HepG2 (cell line): ENCODE measurements at regions not wholly inside any gene's neighbourhood (a gene's known extent, or its start where the extent isn't known, plus 50 kb on each side); places are given as distances from the start of the nearest gene placed in this dataset.

ENCODE experiments used
- ATAC-seq: fragments of 200-7000 bp; cut with Tn5 transposase; 3 replicates; pipeline ENCODE4 v1.9.1; 2020; ENCODE audit warnings: mild to moderate bottlenecking, moderate library complexity
- BruUV-seq: library from RNA; stranded (reverse); fragments of 400-500 nt; replicated peaks from 2 replicates; lab custom pipeline; 2021; lab: Mats Ljungman, UMichigan
- CTCF ChIA-PET: fragments of 300-600 bp; formaldehyde crosslinking; extraction: SDS; loops from one replicate; lab custom pipeline; 2021; ENCODE audit warnings: low total read pairs, inconsistent platforms, low intra/inter-chr PET ratio; lab: Yijun Ruan, JAX
- POLR2A ChIA-PET: fragments of 350-600 bp; sonication (Branson Sonifier 250); formaldehyde crosslinking; loops from one replicate; lab custom pipeline; 2020; ENCODE audit warnings: antibody characterized with exemption, inconsistent platforms; lab: Yijun Ruan, JAX
- DNase-seq: peaks from one replicate; pipeline ENCODE4 v3.0.0-alpha.2; 2015; ENCODE audit warnings: low spot score
- FAIRE-seq: peaks from 3 replicates; lab custom pipeline; 2011; peaks lifted over from hg19 to GRCh38; lab: Jason Lieb, UNC
- H2AFZ ChIP-seq: one replicate; pipeline ENCODE4 v1.6.1; 2011; ENCODE audit warnings: low read length, inconsistent platforms
- H3K27ac ChIP-seq: fragments of 300-600 bp; 3 replicates; pipeline ENCODE4 v1.8.0; 2011; ENCODE audit warnings: mixed run types, mild to moderate bottlenecking, mixed read lengths, low read length, inconsistent platforms; ENCODE audit not compliant: insufficient read depth; ENCODE audit errors: extremely low read length
- H3K27me3 ChIP-seq, 2 experiments: fragments of 200-600 bp in 1 of 2; 2 replicates in 1 of 2; 3 replicates in 1 of 2; pipeline versions ENCODE4 v1.6.0 to v1.8.0; 2011; ENCODE audit warnings: low read length in 2 of 2, mild to moderate bottlenecking in 2 of 2, moderate library complexity in 2 of 2, inconsistent platforms in 1 of 2; ENCODE audit not compliant: insufficient read depth in 2 of 2, control insufficient read depth in 1 of 2
- H3K36me3 ChIP-seq, 2 experiments: fragments of 200-600 bp in 1 of 2; replicated peaks in 1 of 2; 2 replicates in 1 of 2; 3 replicates in 1 of 2; pipeline versions ENCODE4 v1.5.1 to v1.8.0; 2011; ENCODE audit warnings: low read length in 2 of 2, inconsistent platforms in 1 of 2; ENCODE audit not compliant: insufficient read depth in 2 of 2, control insufficient read depth in 1 of 2
- H3K4me1 ChIP-seq: 2 replicates; pipeline ENCODE4 v1.5.1; 2012; ENCODE audit warnings: low read length, inconsistent platforms; ENCODE audit not compliant: insufficient read depth
- H3K4me2 ChIP-seq: 2 replicates; pipeline ENCODE4 v1.6.0; 2011; ENCODE audit warnings: low read depth, low read length, inconsistent platforms
- H3K4me3 ChIP-seq, 3 experiments: fragments of 200-600 bp in 1 of 3; sonication (generic), shearing (Covaris generic) in 1 of 3; replicated peaks in 1 of 3; 2 replicates each; pipeline ENCODE4 v1.5.1; 2011 to 2016; ENCODE audit warnings: low read length in 3 of 3, inconsistent platforms in 2 of 3, low read depth in 2 of 3, mild to moderate bottlenecking in 2 of 3, control low read depth in 1 of 3, mixed read lengths in 1 of 3; ENCODE audit not compliant: insufficient read depth in 1 of 3
- H3K79me2 ChIP-seq: one replicate; pipeline ENCODE4 v1.6.1; 2011; ENCODE audit warnings: low read length, inconsistent platforms; ENCODE audit not compliant: insufficient read depth
- H3K9ac ChIP-seq: 2 replicates; pipeline ENCODE4 v1.6.0; 2011; ENCODE audit warnings: mild to moderate bottlenecking, low read depth, low read length, inconsistent platforms; ENCODE audit not compliant: insufficient read depth
- H3K9me3 ChIP-seq: 2 replicates; pipeline ENCODE4 v1.5.1; 2012; ENCODE audit warnings: mild to moderate bottlenecking, low read length
- H4K20me1 ChIP-seq: 2 replicates; pipeline ENCODE4 v1.6.0; 2011; ENCODE audit warnings: inconsistent platforms, mild to moderate bottlenecking, low read length, moderate library complexity; ENCODE audit not compliant: insufficient read depth
- ARID5B ChIP-seq: IDR thresholded peaks from 2 replicates; pipeline ENCODE4 v1.4.0; 2020; ENCODE audit warnings: mild to moderate bottlenecking, missing genetic modification reagents
- FOXA1 ChIP-seq, 2 experiments: fragments of 450-650 bp in 1 of 2; sonication (generic) in 1 of 2; formaldehyde crosslinking in 1 of 2; IDR thresholded peaks; 2 replicates each; pipeline versions ENCODE4 v1.4.0 to v1.6.1; 2016 to 2020; ENCODE audit warnings: missing genetic modification reagents in 1 of 2
- FOXP1 ChIP-seq, 2 experiments: fragments of 450-650 bp in 1 of 2; IDR thresholded peaks; 2 replicates each; pipeline ENCODE4 v1.6.1; 2017 to 2018; ENCODE audit warnings: antibody characterized with exemption in 1 of 2
- HNF4A ChIP-seq: sonication (generic); formaldehyde crosslinking; IDR thresholded peaks from 2 replicates; pipeline ENCODE4 v1.4.0; 2020; ENCODE audit warnings: missing genetic modification reagents
- MTF2 ChIP-seq: sonication (generic); formaldehyde crosslinking; IDR thresholded peaks from 2 replicates; pipeline ENCODE4 v1.5.0; 2020; ENCODE audit warnings: missing genetic modification reagents, borderline replicate concordance
- SATB2 ChIP-seq: sonication (generic); formaldehyde crosslinking; IDR thresholded peaks from 2 replicates; pipeline ENCODE4 v1.5.0; 2020; ENCODE audit warnings: missing genetic modification reagents
- ZGPAT ChIP-seq: IDR thresholded peaks from 2 replicates; pipeline ENCODE4 v1.6.1; 2016; ENCODE audit warnings: mild to moderate bottlenecking
- ZNF17 ChIP-seq: sonication (generic); formaldehyde crosslinking; IDR thresholded peaks from 2 replicates; pipeline ENCODE4 v1.5.0; 2020; ENCODE audit warnings: mild to moderate bottlenecking, missing genetic modification reagents
- ZNF205 ChIP-seq: IDR thresholded peaks from 2 replicates; pipeline ENCODE4 v1.6.1; 2018; ENCODE audit warnings: missing biosample characterization, missing genetic modification reagents
- ZNF292 ChIP-seq: sonication (generic); formaldehyde crosslinking; IDR thresholded peaks from 2 replicates; pipeline ENCODE4 v1.8.1; 2022; ENCODE audit warnings: mild to moderate bottlenecking, low read depth, missing genetic modification reagents, borderline replicate concordance
- ZNF343 ChIP-seq: sonication (generic); formaldehyde crosslinking; IDR thresholded peaks from 2 replicates; pipeline ENCODE4 v1.4.0; 2020; ENCODE audit warnings: mild to moderate bottlenecking, missing genetic modification reagents
- ZSCAN25 ChIP-seq: sonication (generic); formaldehyde crosslinking; IDR thresholded peaks from 2 replicates; pipeline ENCODE4 v1.8.0; 2022; ENCODE audit warnings: mild to moderate bottlenecking, missing genetic modification reagents
- WGBS: methylation state at CpG from one replicate; pipeline ENCODE4 v1.1.6; 2017; ENCODE audit warnings: low lambda C conversion rate; 5-methylcytosine and 5-hydroxymethylcytosine counted together
- in situ Hi-C: cut with HindIII; loops from 2 replicates; pipeline ENCODE4 v1.10.0; 2017; ENCODE audit warnings: low pct_unique_long_range_greater_than_20kb; ENCODE audit not compliant: extremely low pct_ligation_motif_present
- intact Hi-C: fragments of 100-400 bp; cut with micrococcal nuclease; formaldehyde crosslinking; loops from one replicate; pipeline ENCODE4 v1.10.0; 2022; ENCODE audit not compliant: unreplicated experiment

- TF ChIP-seq ZGPAT (CRISPR knock-in tag) (peak; percentile 20; the same call in 1 of the 2 replicates), HNF4A (CRISPR knock-in tag) (peak; percentile 66), ARID5B (CRISPR knock-in tag) (peak; percentile 71), FOXP1 (IDR thresholded peaks at IDR 0.05) (no peak), FOXP1 (CRISPR knock-in tag; IDR thresholded peaks at IDR 0.05) (peak; percentile 47; the same call in 1 of the 2 replicates), ZNF292 (CRISPR knock-in tag) (no peak), ZSCAN25 (CRISPR knock-in tag) (no peak), MTF2 (CRISPR knock-in tag) (no peak), ZNF205 (CRISPR knock-in tag) (no peak)
These were observed 455.5 kb upstream of the RORB start (continued) for GRCh38 chr9:74041588-74041987.

- ChIA-PET POLR2A (no interaction called here), CTCF (no interaction called here)
- Histone ChIP-seq H3K36me3 (no peaks in the 10 kb centered on the region), H3K9me3 (no peaks in the 10 kb centered on the region), H3K4me1 (peaks cover 22% of the 10 kb centered on the region), H3K27me3 (no peaks in the 10 kb centered on the region), H3K79me2 (no peaks in the 10 kb centered on the region), H2AFZ (no peak overlapping the region), H3K27ac (no peak overlapping the region), H3K4me2 (no peak overlapping the region), H3K9ac (no peak overlapping the region), H3K4me3 (no peak overlapping the region), H4K20me1 (no peaks in the 10 kb centered on the region)
- no TSS peak for BruUV-seq
- no peak for FAIRE-seq
- intact Hi-C loops (no loop called here), in situ Hi-C loops (no loop called here)
- WGBS = 57% methylated on average over 3 of the region's 3 CpGs
- TF ChIP-seq SATB2 (CRISPR knock-in tag) (no peak), ZNF343 (CRISPR knock-in tag) (no peak), FOXA1 (IDR thresholded peaks at IDR 0.05) (no peak), FOXA1 (CRISPR knock-in tag; IDR thresholded peaks at IDR 0.05) (no peak), ZNF17 (CRISPR knock-in tag) (no peak)
- ATAC-seq = no peak
- DNase-seq = no peak
These were observed 452.3 kb upstream of the RORB start for GRCh38 chr9:74044844-74045243.
